PC-3 (cell line): ENCODE measurements at regions not wholly inside any gene's neighbourhood (a gene's known extent, or its start where the extent isn't known, plus 50 kb on each side); places are given as distances from the start of the nearest gene placed in this dataset.

ENCODE experiments used
- ATAC-seq: fragments of 200-7000 bp; cut with Tn5 transposase; 2 replicates; pipeline ENCODE4 v1.9.1; 2020; ENCODE audit warnings: mild to moderate bottlenecking, moderate library complexity
- BruUV-seq: library from RNA; stranded (reverse); fragments of 400-500 nt; replicated peaks from 2 replicates; lab custom pipeline; 2021; lab: Mats Ljungman, UMichigan
- CTCF ChIA-PET: fragments of 300-600 bp; sonication (Branson Sonifier 250); formaldehyde crosslinking; loops from one replicate; lab custom pipeline; 2022; ENCODE audit warnings: antibody characterized with exemption; lab: Charles Lee
- POLR2A ChIA-PET: fragments of 300-600 bp; sonication (Branson Sonifier 250); formaldehyde crosslinking; loops from one replicate; lab custom pipeline; 2022; ENCODE audit warnings: antibody characterized with exemption; ENCODE audit not compliant: unreplicated experiment; lab: Charles Lee
- DNase-seq: peaks from one replicate; pipeline ENCODE4 v3.0.0-alpha.2; 2015
- H2AFZ ChIP-seq: fragments of 300-600 bp; sonication (generic); 2 replicates; pipeline ENCODE4 v1.6.0; 2016; ENCODE audit warnings: antibody characterized with exemption, low read length
- H3F3A ChIP-seq: fragments of 300-600 bp; sonication (generic); one replicate; pipeline ENCODE4 v1.6.0; 2017; ENCODE audit warnings: antibody characterized with exemption, low read length, control low read depth, mild to moderate bottlenecking; ENCODE audit not compliant: unreplicated experiment
- H3K27ac ChIP-seq: fragments of 300-600 bp; sonication (generic); 2 replicates; pipeline ENCODE4 v1.5.1; 2016; ENCODE audit warnings: mild to moderate bottlenecking, low read length
- H3K27me3 ChIP-seq: fragments of 300-600 bp; sonication (generic); 2 replicates; pipeline ENCODE4 v1.6.1; 2016; ENCODE audit warnings: low read length, mixed read lengths
- H3K36me3 ChIP-seq: fragments of 300-600 bp; sonication (generic); 2 replicates; pipeline ENCODE4 v1.6.1; 2016; ENCODE audit warnings: low read depth, mixed run types, low read length, mixed read lengths
- H3K4me1 ChIP-seq: fragments of 300-600 bp; sonication (generic); 2 replicates; pipeline ENCODE4 v1.5.1; 2016; ENCODE audit warnings: low read length; ENCODE audit not compliant: insufficient read depth
- H3K4me2 ChIP-seq: fragments of 300-600 bp; sonication (generic); 2 replicates; pipeline ENCODE4 v1.6.0; 2016; ENCODE audit warnings: low read length
- H3K4me3 ChIP-seq: fragments of 300-600 bp; sonication (generic); 2 replicates; pipeline ENCODE4 v1.5.1; 2016; ENCODE audit warnings: mild to moderate bottlenecking, low read length, mixed read lengths
- H3K79me2 ChIP-seq: fragments of 300-600 bp; sonication (generic); 2 replicates; pipeline ENCODE4 v1.6.1; 2017; ENCODE audit warnings: low read length, mixed read lengths
- H3K9ac ChIP-seq: fragments of 300-600 bp; sonication (generic); 2 replicates; pipeline ENCODE4 v1.6.0; 2016; ENCODE audit warnings: mild to moderate bottlenecking, low read length
- H3K9me2 ChIP-seq: fragments of 300-600 bp; sonication (generic); replicated peaks from 2 replicates; pipeline ENCODE4 v1.6.1; 2016; ENCODE audit warnings: mixed run types, low read length, mixed read lengths
- H3K9me3 ChIP-seq: fragments of 300-600 bp; sonication (generic); 2 replicates; pipeline ENCODE4 v1.6.1; 2016; ENCODE audit warnings: low read length, mixed read lengths
- H4K20me1 ChIP-seq: fragments of 300-600 bp; sonication (generic); 2 replicates; pipeline ENCODE4 v1.6.1; 2016; ENCODE audit warnings: low read length, mixed read lengths
- CTCF ChIP-seq: fragments of 300-600 bp; sonication (generic); conservative IDR thresholded peaks from 2 replicates; pipeline ENCODE4 v1.5.1; 2017; ENCODE audit warnings: antibody characterized with exemption, low read depth, mild to moderate bottlenecking, low read length
- EZH2 ChIP-seq: fragments of 300-600 bp; sonication (generic); IDR thresholded peaks from one replicate; pipeline ENCODE4 v1.6.1; 2017; ENCODE audit warnings: antibody characterized with exemption, mild to moderate bottlenecking, low read length; ENCODE audit not compliant: unreplicated experiment
- EZH2phosphoT487 ChIP-seq: fragments of 300-600 bp; sonication (generic); IDR thresholded peaks from 2 replicates; pipeline ENCODE4 v1.6.1; 2018; ENCODE audit warnings: mild to moderate bottlenecking, antibody characterized with exemption, low read length, borderline replicate concordance
- intact Hi-C: fragments of 100-400 bp; cut with micrococcal nuclease; formaldehyde crosslinking; loops from 2 replicates; pipeline ENCODE4 v1.9.0; 2023

GRCh38 chr20:55014766-55015165, 539.4 kb downstream of the DOK5 start:
- Histone ChIP-seq H3K4me1 (no peaks in the 10 kb centered on the region), H3K79me2 (no peaks in the 10 kb centered on the region), H3K36me3 (no peaks in the 10 kb centered on the region), H3F3A (no peaks in the 10 kb centered on the region), H4K20me1 (no peaks in the 10 kb centered on the region), H2AFZ (no peak overlapping the region), H3K9ac (no peak overlapping the region), H3K9me2 (no peaks in the 10 kb centered on the region), H3K27me3 (no peaks in the 10 kb centered on the region), H3K4me3 (no peak overlapping the region), H3K9me3 (peaks cover 29% of the 10 kb centered on the region), H3K4me2 (no peak overlapping the region), H3K27ac (no peak overlapping the region)
- intact Hi-C loops = no loop called here
- CTCF ChIA-PET = no interaction called here
- no peak for TF ChIP-seq EZH2phosphoT487
- no peak for TF ChIP-seq EZH2
- TF ChIP-seq CTCF = no peak
- no TSS peak for BruUV-seq
- POLR2A ChIA-PET = no interaction called here
- DNase-seq = no peak
- no peak for ATAC-seq

GRCh38 chr20:55010761-55011160, 535.4 kb downstream of the DOK5 start:
- H3K79me2 ChIP-seq = no peaks in the 10 kb centered on the region
- H3K4me3 ChIP-seq = no peak overlapping the region
- H3K4me1 ChIP-seq = no peaks in the 10 kb centered on the region
- DNase-seq = no peak
- H4K20me1 ChIP-seq = no peaks in the 10 kb centered on the region
- H3K9ac ChIP-seq = no peak overlapping the region
- no peaks in the 10 kb centered on the region for H3K36me3 ChIP-seq
- POLR2A ChIA-PET = no interaction called here
- TF ChIP-seq EZH2 (no peak), CTCF (no peak), EZH2phosphoT487 (no peak)
- no peak overlapping the region for H3K4me2 ChIP-seq
- CTCF ChIA-PET = no interaction called here
- no peak for ATAC-seq
- H3K9me2 ChIP-seq = no peaks in the 10 kb centered on the region
- intact Hi-C loops = no loop called here
- no peak overlapping the region for H2AFZ ChIP-seq
- BruUV-seq = no TSS peak
- H3K27me3 ChIP-seq = no peaks in the 10 kb centered on the region
- H3F3A ChIP-seq = no peaks in the 10 kb centered on the region
- no peak overlapping the region for H3K27ac ChIP-seq
- H3K9me3 ChIP-seq = peaks cover 19% of the 10 kb centered on the region; the same call in 1 of the 2 replicates

GRCh38 chr20:55009066-55009465, 533.7 kb downstream of the DOK5 start:
- no peaks in the 10 kb centered on the region for H3K9me2 ChIP-seq
- H2AFZ ChIP-seq = no peak overlapping the region
- ATAC-seq (no peak), DNase-seq (no peak)
- no peak overlapping the region for H3K27ac ChIP-seq
- H3K27me3 ChIP-seq = no peaks in the 10 kb centered on the region
- H3K9me3 ChIP-seq = peaks cover 14% of the 10 kb centered on the region
- H3K79me2 ChIP-seq = no peaks in the 10 kb centered on the region
- H3K4me2 ChIP-seq = no peak overlapping the region
- H3K9ac ChIP-seq = no peak overlapping the region
- H4K20me1 ChIP-seq = no peaks in the 10 kb centered on the region
- no peak overlapping the region for H3K4me3 ChIP-seq
- no peaks in the 10 kb centered on the region for H3F3A ChIP-seq
- H3K36me3 ChIP-seq = no peaks in the 10 kb centered on the region
- no peaks in the 10 kb centered on the region for H3K4me1 ChIP-seq
- no TSS peak for BruUV-seq
- TF ChIP-seq CTCF (no peak), EZH2 (no peak), EZH2phosphoT487 (no peak)
- intact Hi-C loops = no loop called here
- ChIA-PET CTCF (no interaction called here), POLR2A (no interaction called here)
